HFF-Myc (cell line): ENCODE measurements at regions not wholly inside any gene's neighbourhood (a gene's known extent, or its start where the extent isn't known, plus 50 kb on each side); places are given as distances from the start of the nearest gene placed in this dataset.

Experiments
- DNase-seq: peaks from one replicate; pipeline ENCODE4 v3.0.0-alpha.2; 2011; ENCODE audit warnings: low read depth; ENCODE audit errors: extremely low read depth
- H3K4me3 ChIP-seq: replicated peaks from 2 replicates; pipeline ENCODE4 v1.5.1; 2011; ENCODE audit warnings: low read depth, mild to moderate bottlenecking, control low read depth, low read length
- CTCF ChIP-seq: IDR thresholded peaks from 2 replicates; pipeline ENCODE4 v1.5.1; 2012; ENCODE audit warnings: mild to moderate bottlenecking, low read depth, low read length, control low read depth; ENCODE audit errors: missing control alignments

GRCh38 chr7:153515359-153515758, 536.8 kb upstream of the DPP6 start:
- no peak for DNase-seq

DNA sequence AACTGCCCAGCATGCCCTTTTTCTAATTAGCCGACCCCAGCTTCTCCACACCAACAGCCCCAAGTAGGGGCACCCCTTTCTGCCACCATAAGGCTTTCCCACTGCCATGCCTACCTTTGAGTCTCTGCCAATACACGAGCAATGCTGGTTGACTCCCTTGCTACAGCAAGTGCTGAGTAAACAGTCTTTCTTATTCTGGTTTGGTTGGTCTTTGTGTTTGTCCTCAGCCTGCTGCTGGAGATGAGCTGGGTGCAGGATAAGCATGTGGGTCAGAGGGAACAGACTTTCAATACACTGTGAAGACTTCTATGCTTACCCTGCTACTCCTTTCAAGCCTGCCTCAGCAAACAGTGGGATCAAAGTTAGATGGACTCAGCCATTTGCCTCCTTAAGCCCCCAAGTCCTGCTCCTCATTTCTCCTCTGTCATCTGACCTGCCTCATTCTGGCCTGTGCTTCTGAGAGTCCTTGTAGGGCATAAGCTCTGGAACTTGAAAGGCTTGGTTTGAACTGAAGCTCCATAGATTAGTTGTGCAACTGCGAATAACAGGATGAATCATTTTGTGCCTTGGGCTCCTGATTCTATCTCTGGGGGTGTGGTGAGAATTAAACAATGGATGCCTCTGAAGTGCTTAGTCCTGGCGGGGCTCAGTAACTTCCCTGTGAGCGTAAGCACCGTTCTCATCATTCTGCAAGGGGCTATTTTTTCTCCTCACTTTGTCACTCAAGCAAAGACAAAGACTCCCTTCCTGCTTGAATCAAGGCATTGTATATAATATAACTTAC, 533.8 kb upstream of the DPP6 start:
- TF ChIP-seq CTCF: no peak
- DNase-seq: no peak
- H3K4me3 ChIP-seq: no peak overlapping the region

More at GRCh38 chr7:153515359-153515758, 536.8 kb upstream of the DPP6 start:
- no peak overlapping the region for H3K4me3 ChIP-seq
- TF ChIP-seq CTCF: no peak

- no peak for DNase-seq
- no peak for TF ChIP-seq CTCF
- H3K4me3 ChIP-seq: no peak overlapping the region
These were observed 530.8 kb upstream of the DPP6 start for GRCh38 chr7:153521370-153521769.

GRCh38 chr7:153522261-153522660, 529.9 kb upstream of the DPP6 start:
- no peak for TF ChIP-seq CTCF
- H3K4me3 ChIP-seq: no peak overlapping the region
- DNase-seq: no peak

- DNase-seq: no peak
- no peak for TF ChIP-seq CTCF
- no peak overlapping the region for H3K4me3 ChIP-seq
These were observed 528.7 kb upstream of the DPP6 start for GRCh38 chr7:153523320-153524015.

DNA sequence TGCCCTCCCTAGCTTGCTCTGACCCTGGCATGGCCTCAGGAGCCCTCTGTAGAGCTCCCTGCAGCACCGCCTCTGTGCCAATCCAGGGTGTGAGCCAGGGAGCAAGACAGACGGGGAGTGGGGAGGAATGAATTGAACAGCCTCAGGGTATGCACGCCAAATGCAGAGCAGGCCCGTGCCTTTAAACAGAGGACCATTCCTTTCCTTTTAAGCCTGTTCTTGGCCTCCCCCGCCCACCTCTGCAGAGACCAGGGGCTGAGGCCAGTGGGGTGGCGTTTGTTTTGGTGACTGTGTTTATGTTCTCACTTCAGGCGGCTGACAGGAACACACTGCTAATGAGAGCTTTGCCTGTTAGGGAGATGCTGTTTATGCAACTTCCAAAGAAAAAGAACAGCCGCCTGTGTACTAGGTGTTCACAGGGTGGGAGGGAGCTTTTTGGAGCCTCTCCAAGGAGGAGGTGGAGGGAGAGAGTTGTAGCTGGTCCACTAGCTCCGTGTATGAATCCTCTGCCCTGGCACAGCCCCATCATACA, 528.1 kb upstream of the DPP6 start:
- no peak for TF ChIP-seq CTCF
- H3K4me3 ChIP-seq: no peak overlapping the region
- no peak for DNase-seq
